Testis (tissue), 2 donors: ENCODE measurements at regions not wholly inside any gene's neighbourhood (a gene's known extent, or its start where the extent isn't known, plus 50 kb on each side); places are given as distances from the start of the nearest gene placed in this dataset.

ENCODE experiments used
- DNase-seq: peaks from one replicate; pipeline ENCODE4 v3.0.0-alpha.2; 2019
- H3K27ac ChIP-seq, 2 donors: fragments of 200-600 bp; sonication (generic); one replicate each; pipeline ENCODE4 v1.5.1; 2019
- H3K27me3 ChIP-seq: fragments of 200-600 bp; sonication (generic); one replicate; pipeline ENCODE4 v1.5.1; 2019
- H3K36me3 ChIP-seq: fragments of 200-600 bp; sonication (generic); one replicate; pipeline ENCODE4 v1.5.1; 2017; ENCODE audit warnings: low read depth; ENCODE audit errors: missing control alignments
- H3K4me1 ChIP-seq: fragments of 200-600 bp; sonication (generic); one replicate; pipeline ENCODE4 v1.5.1; 2019
- H3K4me3 ChIP-seq, 2 donors: fragments of 200-600 bp; sonication (generic); one replicate each; pipeline ENCODE4 v1.5.1; 2017 to 2019
- H3K9me3 ChIP-seq: fragments of 200-600 bp; sonication (generic); one replicate; pipeline ENCODE4 v1.5.1; 2017
- CTCF ChIP-seq, 3 experiments: fragments of 450-650 bp in 2 of 3; fragments of 200-600 bp in 1 of 3; sonication (generic) in 1 of 3; IDR thresholded peaks; one replicate each; pipeline ENCODE4 v1.5.1; 2016 to 2019; ENCODE audit warnings: antibody characterized with exemption in 3 of 3, mild to moderate bottlenecking in 2 of 3, moderate library complexity in 1 of 3
- POLR2A ChIP-seq: fragments of 450-650 bp; IDR thresholded peaks from one replicate; pipeline ENCODE4 v1.6.1; 2017; ENCODE audit warnings: antibody characterized with exemption, mild to moderate bottlenecking, moderate library complexity
- WGBS, 2 donors: methylation state at CpG; one replicate each; pipeline ENCODE4 v1.1.5; 2018; 5-methylcytosine and 5-hydroxymethylcytosine counted together
- intact Hi-C: fragments of 100-400 bp; cut with DNase I; formaldehyde crosslinking; loops from one replicate; pipeline ENCODE4 v1.15.1; 2023; ENCODE audit warnings: low total_unique reads

DNA sequence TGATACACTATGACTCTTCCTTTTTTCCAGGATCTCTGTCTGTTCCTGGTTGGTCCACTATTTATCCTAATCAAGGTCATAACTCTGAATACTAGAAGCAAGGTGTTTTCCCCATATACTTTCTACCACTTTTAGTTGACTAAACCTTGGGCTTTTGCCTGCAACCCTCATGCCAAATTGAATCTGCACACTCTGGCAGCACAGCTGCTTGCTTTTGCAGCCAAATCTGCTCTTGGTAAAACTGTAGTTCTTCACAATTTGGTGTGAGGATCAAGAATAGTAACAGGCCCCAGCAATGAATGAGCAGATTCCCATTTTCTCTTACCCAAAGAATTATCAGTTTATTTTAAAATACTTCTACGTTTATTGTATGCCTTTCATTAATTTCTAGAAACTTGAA, 586.5 kb upstream of the CNTN5 start:
- 67 to 82% methylated on average over 1 of the region's 1 CpG for WGBS, 2 donors
- H3K4me1 ChIP-seq = no peaks in the 10 kb centered on the region
- no peaks in the 10 kb centered on the region for H3K9me3 ChIP-seq
- H3K36me3 ChIP-seq = no peaks in the 10 kb centered on the region
- H3K27ac ChIP-seq = no peak overlapping the region
- no peak overlapping the region for H3K4me3 ChIP-seq
- intact Hi-C loops = no loop called here
- no peaks in the 10 kb centered on the region for H3K27me3 ChIP-seq
- DNase-seq = no peak
- no peak for TF ChIP-seq CTCF (IDR thresholded peaks at IDR 0.05)
- TF ChIP-seq POLR2A = no peak

- H3K27me3 ChIP-seq = no peaks in the 10 kb centered on the region
- no peak for TF ChIP-seq POLR2A
- TF ChIP-seq CTCF (IDR thresholded peaks at IDR 0.05) = no peak
- WGBS, 2 donors = 46 to 75% methylated on average over 11 of the region's 11 CpGs
- no peak overlapping the region for H3K27ac ChIP-seq
- peak; percentile 34 for DNase-seq
- no peaks in the 10 kb centered on the region for H3K9me3 ChIP-seq
- peak overlapping the region; percentile 20 to 34 for H3K4me3 ChIP-seq
- intact Hi-C loops = no loop called here
- H3K4me1 ChIP-seq = no peaks in the 10 kb centered on the region
- H3K36me3 ChIP-seq = no peaks in the 10 kb centered on the region
Observed at GRCh38 chr11:98453378-98453777, 567.4 kb upstream of the CNTN5 start.

- H3K27ac ChIP-seq = no peak overlapping the region
- H3K27me3 ChIP-seq = no peaks in the 10 kb centered on the region
- DNase-seq = no peak
- no peak overlapping the region for H3K4me3 ChIP-seq
- no peaks in the 10 kb centered on the region for H3K4me1 ChIP-seq
- H3K36me3 ChIP-seq = no peaks in the 10 kb centered on the region
- H3K9me3 ChIP-seq = no peaks in the 10 kb centered on the region
- WGBS, 2 donors = 58 to 60% methylated on average over 14 of the region's 14 CpGs
- intact Hi-C loops = no loop called here
- no peak for TF ChIP-seq POLR2A
Observed at GRCh38 chr11:98455500-98456307, 565.0 kb upstream of the CNTN5 start.

GRCh38 chr11:98456308-98456680, 564.5 kb upstream of the CNTN5 start:
- Histone ChIP-seq H3K27me3 (no peaks in the 10 kb centered on the region), H3K4me3 (no peak overlapping the region), H3K36me3 (no peaks in the 10 kb centered on the region), H3K4me1 (no peaks in the 10 kb centered on the region), H3K9me3 (no peaks in the 10 kb centered on the region), H3K27ac (no peak overlapping the region)
- no peak for DNase-seq
- 64 to 82% methylated on average over 4 to 5 of the region's 5 CpGs for WGBS, 2 donors
- intact Hi-C loops = no loop called here
- TF ChIP-seq POLR2A = no peak

DNA sequence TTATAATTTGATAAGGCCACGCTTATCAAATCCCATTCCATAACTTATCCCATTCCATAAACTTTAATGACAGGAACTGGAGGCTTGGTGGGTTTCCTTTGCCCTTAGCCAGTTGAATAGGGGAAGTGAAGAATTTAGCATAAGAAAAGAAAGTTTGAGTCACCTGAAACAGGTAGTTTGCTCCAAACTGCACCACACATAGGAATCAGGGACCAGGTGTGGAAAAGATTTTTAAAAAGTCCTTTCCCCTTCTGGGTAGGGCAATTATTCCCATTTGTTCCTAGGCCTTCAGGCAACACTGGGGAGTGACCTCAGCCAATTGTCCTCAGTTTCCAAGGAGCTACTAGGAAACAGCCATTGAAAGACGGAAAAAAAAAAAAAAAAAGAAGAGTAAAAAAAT, 525.7 kb upstream of the CNTN5 start:
- H3K4me1 ChIP-seq = no peaks in the 10 kb centered on the region
- TF ChIP-seq CTCF (IDR thresholded peaks at IDR 0.05) (no peak), POLR2A (no peak)
- H3K27me3 ChIP-seq = no peaks in the 10 kb centered on the region
- intact Hi-C loops = no loop called here
- WGBS, 2 donors = 57 to 95% methylated on average over 2 of the region's 2 CpGs
- no peak overlapping the region for H3K27ac ChIP-seq
- DNase-seq = no peak
- H3K4me3 ChIP-seq = no peak overlapping the region
- no peaks in the 10 kb centered on the region for H3K9me3 ChIP-seq
- H3K36me3 ChIP-seq = no peaks in the 10 kb centered on the region

DNA sequence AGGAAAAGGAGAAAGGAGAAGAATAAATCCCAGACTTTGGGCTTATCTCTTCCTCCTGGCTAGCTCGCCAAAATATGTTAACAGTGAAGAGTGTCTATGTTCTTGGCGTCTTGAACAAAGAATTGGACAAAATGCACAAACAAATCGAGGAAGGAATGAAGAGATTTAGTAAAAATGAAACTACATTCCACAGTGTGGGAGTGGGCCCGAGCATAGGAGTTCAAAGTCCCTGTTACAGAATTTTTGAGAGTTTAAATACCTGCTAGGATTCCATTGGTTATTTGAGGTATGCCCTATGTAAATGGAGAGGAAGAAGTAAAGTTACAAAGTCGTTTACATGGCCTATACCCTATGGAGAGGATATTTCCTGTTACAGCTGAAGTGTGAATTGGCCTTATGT, 525.1 kb upstream of the CNTN5 start:
- TF ChIP-seq POLR2A = no peak
- no peak for TF ChIP-seq CTCF (IDR thresholded peaks at IDR 0.05)
- Histone ChIP-seq H3K36me3 (no peaks in the 10 kb centered on the region), H3K27me3 (no peaks in the 10 kb centered on the region), H3K4me1 (no peaks in the 10 kb centered on the region), H3K27ac (no peak overlapping the region), H3K9me3 (no peaks in the 10 kb centered on the region), H3K4me3 (no peak overlapping the region)
- DNase-seq = no peak
- 45 to 60% methylated on average over 5 of the region's 5 CpGs for WGBS, 2 donors
- intact Hi-C loops = no loop called here
